Germinal center (tissue), 1 donor: ENCODE measurements at regions not wholly inside any gene's neighbourhood (a gene's known extent, or its start where the extent isn't known, plus 50 kb on each side); places are given as distances from the start of the nearest gene placed in this dataset.
"Not testable (repeated sequence)": the region's sequence is repeated elsewhere in the genome, so short reads cannot be mapped to it uniquely, and the experiment has no call there.

Source experiments
- DNase-seq: peaks from one replicate; pipeline ENCODE4 v3.0.0; 2012; ENCODE audit warnings: mixed read lengths, low spot score

GRCh38 chr6:112513175-112513574 lies 166.0 kb downstream of the RFPL4B start:
- DNase-seq, result no peak

- DNase-seq, result no peak
Measured at GRCh38 chr6:112522587-112522986, 175.5 kb downstream of the RFPL4B start.

- no peak for DNase-seq
Measured at GRCh38 chr6:112524071-112524470, 176.9 kb downstream of the RFPL4B start.

GRCh38 chr6:112525749-112526148 lies 178.6 kb downstream of the RFPL4B start:
- no peak for DNase-seq

GRCh38 chr6:112526594-112526993 lies 179.5 kb downstream of the RFPL4B start:
- DNase-seq, result no peak

- not testable (repeated sequence) for DNase-seq
Measured at GRCh38 chr6:112528306-112528705, 181.2 kb downstream of the RFPL4B start.

GRCh38 chr6:112535816-112536215 lies 188.7 kb downstream of the RFPL4B start:
- DNase-seq, result no peak

- DNase-seq, result no peak
Measured at GRCh38 chr6:112539355-112539754, 192.2 kb downstream of the RFPL4B start.

- DNase-seq, result not testable (repeated sequence)
Measured at GRCh38 chr6:112541847-112542246, 194.7 kb downstream of the RFPL4B start.

GRCh38 chr6:112547321-112548085 lies 200.4 kb downstream of the RFPL4B start:
- not testable (repeated sequence) for DNase-seq

- no peak for DNase-seq
Measured at GRCh38 chr6:112549749-112550148, 202.6 kb downstream of the RFPL4B start.

GRCh38 chr6:112557435-112557834 lies 210.3 kb downstream of the RFPL4B start:
- no peak for DNase-seq

- no peak for DNase-seq
Measured at GRCh38 chr6:112557961-112558360, 210.8 kb downstream of the RFPL4B start.

- DNase-seq, result no peak
Measured at GRCh38 chr6:112560651-112561050, 213.5 kb downstream of the RFPL4B start.

- no peak for DNase-seq
Measured at GRCh38 chr6:112562301-112563231, 215.4 kb downstream of the RFPL4B start.

- DNase-seq, result no peak
Measured at GRCh38 chr6:112563368-112563767, 216.2 kb downstream of the RFPL4B start.

GRCh38 chr6:112568066-112568465 lies 220.9 kb downstream of the RFPL4B start:
- DNase-seq, result no peak

- no peak for DNase-seq
Measured at GRCh38 chr6:112571488-112572270, 224.5 kb downstream of the RFPL4B start.

- DNase-seq, result no peak
Measured at GRCh38 chr6:112574190-112574589, 227.1 kb downstream of the RFPL4B start.

- no peak for DNase-seq
Measured at GRCh38 chr6:112575309-112575834, 228.2 kb downstream of the RFPL4B start.

GRCh38 chr6:112576423-112576822 lies 229.3 kb downstream of the RFPL4B start:
- DNase-seq, result no peak

- no peak for DNase-seq
Measured at GRCh38 chr6:112579601-112580000, 232.5 kb downstream of the RFPL4B start.
